Upper lobe of left lung (tissue), 4 donors: ENCODE measurements at regions not wholly inside any gene's neighbourhood (a gene's known extent, or its start where the extent isn't known, plus 50 kb on each side); places are given as distances from the start of the nearest gene placed in this dataset.

Experiments used
- EP300 ChIP-seq, 4 donors: sonication (generic); formaldehyde crosslinking; IDR thresholded peaks; one replicate each; pipeline ENCODE4 v1.5.1; 2017; ENCODE audit warnings: antibody characterized with exemption in 4 of 4, control low read depth in 2 of 4
- POLR2A ChIP-seq, 4 donors: fragments of 450-650 bp; IDR thresholded peaks; one replicate each; pipeline ENCODE4 v1.5.1; 2016 to 2017; ENCODE audit warnings: antibody characterized with exemption in 4 of 4, mild to moderate bottlenecking in 2 of 4
- POLR2AphosphoS5 ChIP-seq, 2 donors: sonication (generic); formaldehyde crosslinking; IDR thresholded peaks; one replicate each; pipeline ENCODE4 v1.5.1; 2017; ENCODE audit warnings: antibody characterized with exemption in 2 of 2
- TF ChIP-seq, protein P1 (sequence below), 6 experiments: fragments of 450-650 bp in 4 of 6; fragments of 200-600 bp in 2 of 6; sonication (generic) in 2 of 6; IDR thresholded peaks; one replicate each; pipeline ENCODE4 v1.5.1; 2016 to 2019; ENCODE audit warnings: antibody characterized with exemption in 6 of 6

DNA sequence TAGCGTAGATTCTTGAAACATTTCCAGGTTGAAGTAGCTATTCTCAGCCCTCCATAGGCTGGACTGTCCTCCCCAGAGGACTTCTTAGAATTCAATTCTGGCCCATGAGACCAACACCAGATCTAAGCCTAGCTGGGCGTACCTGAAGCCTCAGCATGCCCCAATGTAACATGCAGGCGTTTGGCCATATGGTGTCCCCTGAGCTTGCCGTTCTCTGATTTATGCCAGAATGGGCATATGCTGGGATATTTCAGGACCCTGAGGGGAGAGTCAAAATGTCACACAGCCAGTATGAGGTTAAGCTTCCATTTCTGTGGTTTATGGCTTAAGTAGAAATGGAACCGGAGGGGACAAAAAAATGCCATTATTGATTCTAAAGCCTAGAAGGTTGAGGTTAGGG, 317.7 kb upstream of the OBI1 start:
- TF ChIP-seq, protein P1, sequence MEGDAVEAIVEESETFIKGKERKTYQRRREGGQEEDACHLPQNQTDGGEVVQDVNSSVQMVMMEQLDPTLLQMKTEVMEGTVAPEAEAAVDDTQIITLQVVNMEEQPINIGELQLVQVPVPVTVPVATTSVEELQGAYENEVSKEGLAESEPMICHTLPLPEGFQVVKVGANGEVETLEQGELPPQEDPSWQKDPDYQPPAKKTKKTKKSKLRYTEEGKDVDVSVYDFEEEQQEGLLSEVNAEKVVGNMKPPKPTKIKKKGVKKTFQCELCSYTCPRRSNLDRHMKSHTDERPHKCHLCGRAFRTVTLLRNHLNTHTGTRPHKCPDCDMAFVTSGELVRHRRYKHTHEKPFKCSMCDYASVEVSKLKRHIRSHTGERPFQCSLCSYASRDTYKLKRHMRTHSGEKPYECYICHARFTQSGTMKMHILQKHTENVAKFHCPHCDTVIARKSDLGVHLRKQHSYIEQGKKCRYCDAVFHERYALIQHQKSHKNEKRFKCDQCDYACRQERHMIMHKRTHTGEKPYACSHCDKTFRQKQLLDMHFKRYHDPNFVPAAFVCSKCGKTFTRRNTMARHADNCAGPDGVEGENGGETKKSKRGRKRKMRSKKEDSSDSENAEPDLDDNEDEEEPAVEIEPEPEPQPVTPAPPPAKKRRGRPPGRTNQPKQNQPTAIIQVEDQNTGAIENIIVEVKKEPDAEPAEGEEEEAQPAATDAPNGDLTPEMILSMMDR (IDR thresholded peaks at IDR 0.05): no peak
- no peak for TF ChIP-seq POLR2A (IDR thresholded peaks at IDR 0.05)
- no peak for TF ChIP-seq POLR2AphosphoS5 (IDR thresholded peaks at IDR 0.05)
- no peak for TF ChIP-seq EP300 (IDR thresholded peaks at IDR 0.05)
